H7 (cell line): ENCODE measurements at regions not wholly inside any gene's neighbourhood (a gene's known extent, or its start where the extent isn't known, plus 50 kb on each side); places are given as distances from the start of the nearest gene placed in this dataset.

Experiments
- DNase-seq: peaks from one replicate; pipeline ENCODE4 v3.0.0; 2012
- H3K27me3 ChIP-seq: 2 replicates; pipeline ENCODE4 v1.6.0; 2011; ENCODE audit warnings: mild to moderate bottlenecking, low read length; ENCODE audit not compliant: control insufficient read depth, insufficient read depth
- H3K36me3 ChIP-seq: replicated peaks from 2 replicates; pipeline ENCODE4 v1.5.1; 2011; ENCODE audit warnings: low read length; ENCODE audit not compliant: control insufficient read depth, insufficient read depth
- H3K4me3 ChIP-seq: 2 replicates; pipeline ENCODE4 v1.5.1; 2011; ENCODE audit warnings: low read depth, mild to moderate bottlenecking, control low read depth, low read length, moderate library complexity; ENCODE audit not compliant: insufficient read depth

DNA sequence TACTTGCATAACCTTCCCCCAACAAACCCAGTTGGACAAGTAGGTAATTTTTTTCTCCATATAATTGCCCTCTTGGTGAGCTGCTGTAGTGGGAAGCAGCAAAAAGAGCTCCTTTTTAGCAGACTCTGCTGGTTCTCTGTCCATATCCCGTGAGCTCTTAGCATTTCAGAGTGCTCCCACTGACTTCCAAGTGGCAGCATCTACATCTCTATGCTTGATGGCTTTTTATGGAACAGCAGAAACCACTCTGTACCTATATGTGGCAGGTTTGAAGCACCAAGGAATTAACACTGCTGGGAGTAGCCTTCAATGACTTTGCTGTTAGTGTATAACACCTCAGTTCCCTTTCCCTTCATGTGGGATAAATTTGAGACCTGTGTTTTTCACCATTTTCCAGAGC, 168.4 kb upstream of the NHS start:
- DNase-seq: peak; percentile 17
- Histone ChIP-seq H3K27me3 (no peaks in the 10 kb centered on the region), H3K36me3 (no peaks in the 10 kb centered on the region), H3K4me3 (no peak overlapping the region)

- H3K27me3 ChIP-seq: no peaks in the 10 kb centered on the region
- DNase-seq: no peak
- no peak overlapping the region for H3K4me3 ChIP-seq
- H3K36me3 ChIP-seq: no peaks in the 10 kb centered on the region
Measured at GRCh38 chrX:17214962-17215361, 160.0 kb upstream of the NHS start.

DNA sequence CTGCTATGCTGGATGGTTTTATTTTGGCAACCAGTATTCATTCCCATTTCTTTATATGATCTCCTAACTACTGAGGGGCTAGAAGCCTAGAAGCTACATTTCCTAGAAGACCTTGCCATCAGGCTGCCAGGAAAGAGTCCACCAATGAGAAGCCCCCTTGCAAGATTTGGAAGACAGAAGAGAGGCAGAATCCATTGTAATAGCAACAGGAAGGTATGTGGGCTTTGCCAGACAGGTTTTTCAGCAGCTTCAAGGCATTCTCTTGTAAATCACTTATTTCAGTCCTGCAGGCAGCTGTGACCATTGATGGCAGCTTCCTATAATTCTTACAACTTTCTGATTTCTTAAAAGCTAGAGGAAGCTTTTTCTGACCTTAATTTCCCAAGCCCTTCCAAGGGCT, 148.3 kb upstream of the NHS start:
- peak; percentile 50 for DNase-seq
- Histone ChIP-seq H3K4me3 (no peak overlapping the region), H3K27me3 (no peaks in the 10 kb centered on the region), H3K36me3 (no peaks in the 10 kb centered on the region)

DNA sequence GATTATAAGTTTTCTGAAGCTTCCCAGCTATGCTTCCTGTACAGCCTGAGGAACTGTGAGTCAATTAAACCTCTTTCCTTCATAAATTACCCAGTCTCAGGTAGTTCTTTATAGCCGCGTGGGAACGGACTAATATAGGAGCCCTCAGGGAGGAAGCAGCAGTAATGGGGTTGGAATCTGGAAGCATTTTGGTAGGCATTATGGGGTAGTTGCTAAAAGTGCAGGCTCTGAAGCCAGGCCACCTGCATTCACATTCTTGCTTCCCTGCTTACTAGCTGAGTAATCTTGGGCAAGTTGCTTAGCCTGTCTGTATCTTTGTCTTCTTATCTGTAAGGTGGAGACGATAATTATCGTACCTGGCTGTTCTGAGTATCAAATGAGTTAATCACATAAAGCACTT, 137.9 kb upstream of the NHS start:
- H3K36me3 ChIP-seq: no peaks in the 10 kb centered on the region
- no peak for DNase-seq
- no peaks in the 10 kb centered on the region for H3K27me3 ChIP-seq
- no peak overlapping the region for H3K4me3 ChIP-seq

GRCh38 chrX:17242470-17242869, 132.5 kb upstream of the NHS start:
- H3K4me3 ChIP-seq: no peak overlapping the region
- H3K27me3 ChIP-seq: no peaks in the 10 kb centered on the region
- no peaks in the 10 kb centered on the region for H3K36me3 ChIP-seq
- DNase-seq: peak; percentile 69

DNA sequence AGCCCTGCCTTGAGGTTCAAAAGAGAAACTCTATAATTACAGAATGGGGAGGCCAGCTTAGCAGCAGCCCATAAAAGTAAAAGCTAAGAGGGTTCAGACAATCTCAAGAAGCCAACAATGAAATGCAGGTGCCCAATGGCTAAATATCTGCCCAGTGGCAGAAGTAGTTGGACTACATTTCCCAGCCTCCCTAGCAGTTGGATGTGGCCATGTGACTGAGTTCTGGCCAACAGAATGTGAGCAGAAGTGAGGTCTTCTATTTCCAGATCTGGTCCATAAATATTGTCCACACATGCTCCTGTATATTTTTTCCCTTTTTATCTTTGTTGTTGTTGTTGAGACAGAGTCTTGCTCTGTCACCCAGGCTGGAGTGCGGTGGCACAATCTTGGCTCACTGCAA, 127.9 kb upstream of the NHS start:
- H3K4me3 ChIP-seq: no peak overlapping the region
- DNase-seq: no peak
- no peaks in the 10 kb centered on the region for H3K27me3 ChIP-seq
- no peaks in the 10 kb centered on the region for H3K36me3 ChIP-seq

- no peak overlapping the region for H3K4me3 ChIP-seq
- no peak for DNase-seq
- no peaks in the 10 kb centered on the region for H3K27me3 ChIP-seq
- H3K36me3 ChIP-seq: no peaks in the 10 kb centered on the region
Measured at GRCh38 chrX:17262123-17262522, 112.9 kb upstream of the NHS start.

DNA sequence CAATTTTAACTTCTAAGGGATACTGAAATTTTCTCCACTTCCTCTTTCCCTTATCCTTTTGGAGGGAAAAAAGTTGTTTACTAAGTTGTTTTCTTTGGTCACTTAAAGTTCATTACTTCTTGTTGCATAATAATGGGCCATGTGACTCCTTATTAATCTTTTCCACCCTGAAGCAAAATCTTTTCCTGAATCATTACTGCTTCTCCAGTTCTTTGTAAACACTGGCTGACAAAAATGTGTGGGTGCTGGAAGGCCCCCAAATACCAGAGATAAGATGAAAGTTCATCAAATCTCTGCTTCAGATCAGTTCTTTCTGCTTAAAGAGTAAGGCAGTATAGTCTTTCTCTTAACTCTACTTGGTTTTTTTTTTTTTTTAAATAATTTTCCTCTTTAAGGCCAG, 108.9 kb upstream of the NHS start:
- Histone ChIP-seq H3K27me3 (no peaks in the 10 kb centered on the region), H3K36me3 (no peaks in the 10 kb centered on the region), H3K4me3 (no peak overlapping the region)
- no peak for DNase-seq

- Histone ChIP-seq H3K27me3 (no peaks in the 10 kb centered on the region), H3K4me3 (no peak overlapping the region), H3K36me3 (no peaks in the 10 kb centered on the region)
- DNase-seq: no peak
Measured at GRCh38 chrX:17278961-17279360, 96.0 kb upstream of the NHS start.

DNA sequence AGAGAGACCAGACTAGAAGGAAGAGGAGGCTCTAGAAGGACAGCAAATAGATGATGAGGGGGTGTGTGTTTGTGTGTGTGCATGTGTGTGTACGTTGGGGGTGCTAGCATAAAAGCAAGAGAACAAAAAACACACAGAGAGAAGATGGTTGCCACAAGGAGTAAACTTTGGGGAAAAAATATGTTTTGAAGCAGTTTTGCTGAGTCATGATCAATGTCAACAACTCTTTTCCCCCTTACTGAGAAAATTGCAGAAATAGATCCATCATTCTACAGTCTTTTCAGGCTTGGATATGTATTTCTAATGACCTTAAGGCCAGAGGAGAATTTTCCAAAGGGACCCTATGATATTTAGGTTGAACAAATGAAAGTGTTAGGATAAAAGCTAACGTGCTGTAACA, 89.0 kb upstream of the NHS start:
- no peaks in the 10 kb centered on the region for H3K27me3 ChIP-seq
- DNase-seq: no peak
- H3K4me3 ChIP-seq: no peak overlapping the region
- no peaks in the 10 kb centered on the region for H3K36me3 ChIP-seq

DNA sequence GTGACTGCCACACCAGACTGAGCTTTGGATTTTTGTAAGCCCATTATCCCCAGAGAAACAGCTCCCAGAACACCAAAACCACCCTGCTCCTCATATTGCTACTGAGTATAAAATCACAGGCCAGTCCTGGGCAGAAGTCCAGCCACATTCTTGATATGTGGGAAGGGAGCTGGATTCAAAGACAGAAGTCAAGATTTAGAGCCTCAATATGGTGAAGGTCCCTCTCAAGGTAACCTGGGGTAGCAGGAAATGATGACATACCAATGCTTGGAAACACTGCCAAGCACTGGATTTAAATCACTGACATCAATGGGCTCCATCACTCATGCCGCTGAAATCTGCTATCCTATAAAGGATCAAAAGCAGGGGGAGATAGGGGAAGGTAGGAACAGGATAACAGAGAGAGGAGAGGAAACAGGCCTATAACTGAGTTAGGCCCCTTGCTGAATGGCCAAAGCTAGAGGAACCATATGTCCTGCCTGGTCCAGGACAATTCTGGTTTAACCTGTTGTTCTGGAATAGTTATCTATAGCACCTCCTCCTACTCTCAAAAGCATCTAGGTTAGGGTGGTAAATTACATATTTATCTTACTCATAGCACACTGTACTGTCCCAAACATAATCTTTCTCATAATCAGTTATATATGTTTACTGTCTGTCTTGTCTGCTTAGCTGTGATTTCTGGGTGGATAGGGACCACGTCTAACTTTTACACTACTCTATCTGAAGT, 83.7 kb upstream of the NHS start:
- Histone ChIP-seq H3K36me3 (no peaks in the 10 kb centered on the region), H3K4me3 (no peak overlapping the region), H3K27me3 (no peaks in the 10 kb centered on the region)
- no peak for DNase-seq

GRCh38 chrX:17292111-17292527, 82.9 kb upstream of the NHS start:
- H3K36me3 ChIP-seq: no peaks in the 10 kb centered on the region
- H3K27me3 ChIP-seq: no peaks in the 10 kb centered on the region
- no peak overlapping the region for H3K4me3 ChIP-seq
- DNase-seq: peak; percentile 15

GRCh38 chrX:17294561-17294960, 80.4 kb upstream of the NHS start:
- H3K4me3 ChIP-seq: no peak overlapping the region
- H3K36me3 ChIP-seq: no peaks in the 10 kb centered on the region
- DNase-seq: no peak
- no peaks in the 10 kb centered on the region for H3K27me3 ChIP-seq

- Histone ChIP-seq H3K4me3 (no peak overlapping the region), H3K36me3 (no peaks in the 10 kb centered on the region), H3K27me3 (no peaks in the 10 kb centered on the region)
- no peak for DNase-seq
Measured at GRCh38 chrX:17295791-17296190, 79.2 kb upstream of the NHS start.

DNA sequence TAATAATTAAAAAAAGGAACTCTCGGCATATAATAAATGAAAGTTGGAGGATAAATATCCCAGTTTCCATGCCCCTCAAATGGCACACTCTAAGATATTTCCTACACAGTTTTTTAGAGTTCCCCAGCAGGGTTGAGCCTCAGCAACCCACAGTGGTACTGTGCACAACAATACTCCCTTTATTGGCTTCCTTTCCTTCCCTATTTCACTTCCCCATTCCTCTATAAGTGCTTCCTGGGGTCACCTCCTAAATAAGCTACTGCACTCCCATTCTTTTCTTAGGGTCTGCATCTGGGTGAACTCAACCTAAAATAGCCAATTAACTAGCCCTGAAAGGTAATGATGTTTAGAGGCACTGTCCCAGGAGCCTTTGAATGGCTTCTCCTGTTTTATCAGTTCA, 76.4 kb upstream of the NHS start:
- no peaks in the 10 kb centered on the region for H3K36me3 ChIP-seq
- H3K4me3 ChIP-seq: no peak overlapping the region
- no peak for DNase-seq
- no peaks in the 10 kb centered on the region for H3K27me3 ChIP-seq

DNA sequence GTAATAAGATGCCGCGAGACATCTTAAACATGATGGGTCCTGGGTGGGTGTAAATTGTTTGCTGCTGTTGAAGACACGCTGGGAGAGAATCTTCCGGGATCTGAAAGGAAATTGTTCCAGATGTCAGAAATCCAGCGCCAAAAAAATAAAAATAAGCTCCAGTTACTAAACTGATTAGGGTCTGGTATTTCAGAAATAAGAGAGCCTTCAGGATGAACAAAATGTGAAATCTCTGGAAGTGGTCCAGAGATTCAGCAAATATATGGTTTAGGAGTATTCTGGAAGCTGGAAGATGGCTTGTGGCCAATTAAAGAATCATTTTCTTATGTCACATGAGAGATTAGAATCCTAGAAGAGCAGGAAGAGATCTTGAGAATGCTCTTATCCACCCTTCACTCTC, 75.8 kb upstream of the NHS start:
- no peak for DNase-seq
- Histone ChIP-seq H3K4me3 (no peak overlapping the region), H3K36me3 (no peaks in the 10 kb centered on the region), H3K27me3 (no peaks in the 10 kb centered on the region)
